Heart left ventricle (tissue), 16 donors: ENCODE measurements at regions not wholly inside any gene's neighbourhood (a gene's known extent, or its start where the extent isn't known, plus 50 kb on each side); places are given as distances from the start of the nearest gene placed in this dataset.

Experiments used
- ATAC-seq, 4 donors: fragments of 200-7000 bp; cut with Tn5 transposase; one replicate each; pipeline ENCODE4 v1.9.1; 2020 to 2022; ENCODE audit warnings: moderate library complexity in 4 of 4, mild to moderate bottlenecking in 3 of 4, moderate number of reproducible peaks in 1 of 4
- DNase-seq, 5 donors: peaks; one replicate each; pipeline ENCODE4 v3.0.0-alpha.2; 2020
- H3K27ac ChIP-seq, 12 donors: fragments of 200-600 bp; sonication (generic) in 4 of 12; one replicate each; pipeline versions ENCODE4 v1.5.0 to v1.8.0; 2016 to 2022; ENCODE audit warnings: mild to moderate bottlenecking in 2 of 12
- H3K27me3 ChIP-seq, 9 donors: fragments of 200-600 bp; sonication (generic) in 2 of 9; one replicate each; pipeline versions ENCODE4 v1.5.1 to v1.8.0; 2016 to 2022; ENCODE audit warnings: mild to moderate bottlenecking in 3 of 9
- H3K36me3 ChIP-seq, 9 donors: fragments of 200-600 bp; sonication (generic) in 2 of 9; one replicate each; pipeline versions ENCODE4 v1.5.0 to v1.8.0; 2018 to 2022; ENCODE audit warnings: mild to moderate bottlenecking in 2 of 9
- H3K4me1 ChIP-seq, 12 donors: fragments of 200-600 bp; sonication (generic) in 4 of 12; one replicate each; pipeline versions ENCODE4 v1.5.0 to v1.8.0; 2016 to 2022; ENCODE audit warnings: mild to moderate bottlenecking in 3 of 12
- H3K4me3 ChIP-seq, 12 donors: fragments of 200-600 bp; sonication (generic) in 4 of 12; one replicate each; pipeline versions ENCODE4 v1.5.0 to v1.8.0; 2017 to 2022; ENCODE audit warnings: mild to moderate bottlenecking in 9 of 12, moderate library complexity in 4 of 12
- H3K9me3 ChIP-seq, 12 donors: fragments of 200-600 bp; sonication (generic) in 4 of 12; one replicate each; pipeline versions ENCODE4 v1.5.0 to v1.8.0; 2016 to 2022; ENCODE audit warnings: mild to moderate bottlenecking in 1 of 12
- CTCF ChIP-seq, 12 donors: fragments of 200-600 bp; sonication (generic) in 4 of 12; IDR thresholded peaks; one replicate each; pipeline versions ENCODE4 v1.5.0 to v1.8.0; 2018 to 2022; ENCODE audit warnings: antibody characterized with exemption in 12 of 12, mild to moderate bottlenecking in 5 of 12
- POLR2A ChIP-seq, 2 donors: fragments of 450-650 bp; IDR thresholded peaks; one replicate each; pipeline ENCODE4 v1.6.1; 2017; ENCODE audit warnings: antibody characterized with exemption in 2 of 2, mild to moderate bottlenecking in 2 of 2, moderate library complexity in 2 of 2
- whole genome bisulfite sequencing, 4 donors: extraction: QIAGEN DNeasy Blood & Tissue Kit in 2 of 4; methylation state at CpG; one replicate each; pipeline versions ENCODE4 v1.1.5 to v1.1.7; 2013 to 2018; 5-methylcytosine and 5-hydroxymethylcytosine counted together
- intact Hi-C, 10 donors: fragments of 100-400 bp; cut with DNase I; formaldehyde crosslinking; loops; one replicate each; pipeline versions ENCODE4 v1.11.1 to v1.14.2; 2022
- donor health status: ischemic (EF 13 %, LVEDD 7.1; RV severe dilation, severe dysfunction).
- donor health status: healthy with polysubstance abuse.
- donor health status: DM: no; HTN: yes; CAD: no.
- donor health status: DM: no; HTN: no; CAD: no.
- donor health status: ischemic (EF 25% LVEDD 6.9; RV normal size, moderate dysfunction).
- donor health status: ischemic (EF 25% LVEDD 5.7; RV mildly dilated, moderate dysfunction).
- donor health status: healthy.
- donor health status: DM: yes; HTN: yes; CAD: no.
- donor health status: ischemic (EF 35%, LVEDD 5.7; RV mildly dilated, moderate dysfunction).
- donor health status: nonischemic (EF 11% LVEDD 7.7; RV severe dilation, severe dysfunction).
- donor health status: DM: yes; HTN: yes; CAD: no.
- donor health status: PGD.
- donor health status: ischemic (EF 29% LVEDD 5.4; RV normal size, mild dysfunction).
- donor health status: nonischemic (EF 23%, LVEDD 6.1; RV moderate dilation, normal function).

- Histone ChIP-seq H3K4me3 (no peak overlapping the region), H3K27me3 (no peaks in the 10 kb centered on the region), H3K36me3 (no peaks in the 10 kb centered on the region), H3K4me1 (peaks cover 0 to 15% (median 0%) of the 10 kb centered on the region in 12 donors), H3K27ac (no peak overlapping the region), H3K9me3 (no peaks in the 10 kb centered on the region)
- TF ChIP-seq POLR2A (IDR thresholded peaks at IDR 0.05) = no peak
- TF ChIP-seq CTCF (IDR thresholded peaks at IDR 0.05) = no peak
- WGBS, 4 donors = 82 to 96% (median 86%) methylated on average over 7 of the region's 7 CpGs
- no peak for DNase-seq
- intact Hi-C loops = no loop called here
- ATAC-seq = no peak
Measured at GRCh38 chr6:167445568-167445967, 120.7 kb downstream of the TTLL2 start.

- ATAC-seq = no peak
- DNase-seq = no peak
- intact Hi-C loops = no loop called here
- Histone ChIP-seq H3K36me3 (no peaks in the 10 kb centered on the region), H3K9me3 (no peaks in the 10 kb centered on the region), H3K4me3 (no peak overlapping the region), H3K27ac (no peak overlapping the region), H3K27me3 (no peaks in the 10 kb centered on the region), H3K4me1 (peaks cover 0 to 14% (median 0%) of the 10 kb centered on the region in 12 donors)
- TF ChIP-seq CTCF (IDR thresholded peaks at IDR 0.05) (no peak), POLR2A (IDR thresholded peaks at IDR 0.05) (no peak)
- 89 to 95% (median 89%) methylated on average over 8 of the region's 8 CpGs for WGBS, 4 donors
Measured at GRCh38 chr6:167446046-167446445, 121.2 kb downstream of the TTLL2 start.

- Histone ChIP-seq H3K4me3 (no peak overlapping the region), H3K4me1 (peaks cover 0 to 5% (median 0%) of the 10 kb centered on the region in 12 donors), H3K9me3 (no peaks in the 10 kb centered on the region), H3K27me3 (no peaks in the 10 kb centered on the region), H3K36me3 (no peaks in the 10 kb centered on the region), H3K27ac (no peak overlapping the region)
- TF ChIP-seq POLR2A (IDR thresholded peaks at IDR 0.05) = no peak
- no peak for TF ChIP-seq CTCF (IDR thresholded peaks at IDR 0.05)
- intact Hi-C loops = no loop called here
- 96 to 97% (median 97%) methylated on average over 9 of the region's 9 CpGs for WGBS, 4 donors
- no peak for DNase-seq
- no peak for ATAC-seq
Measured at GRCh38 chr6:167446971-167447370, 122.1 kb downstream of the TTLL2 start.

- H3K9me3 ChIP-seq = no peaks in the 10 kb centered on the region
- ATAC-seq = no peak
Measured at GRCh38 chr6:167448378-167448777, 123.5 kb downstream of the TTLL2 start.

More at GRCh38 chr6:167448378-167448777, 123.5 kb downstream of the TTLL2 start:
- Histone ChIP-seq H3K4me1 (no peaks in the 10 kb centered on the region), H3K4me3 (no peak overlapping the region), H3K27ac (no peak overlapping the region), H3K36me3 (no peaks in the 10 kb centered on the region), H3K27me3 (no peaks in the 10 kb centered on the region)
- intact Hi-C loops = no loop called here
- no peak for DNase-seq
- TF ChIP-seq CTCF (IDR thresholded peaks at IDR 0.05) (no peak), POLR2A (IDR thresholded peaks at IDR 0.05) (no peak)
- 93 to 98% (median 96%) methylated on average over 5 of the region's 5 CpGs for whole genome bisulfite sequencing, 4 donors
